ENCODE measurements at regions not wholly inside any gene's neighbourhood (a gene's known extent, or its start where the extent isn't known, plus 50 kb on each side); places are given as distances from the start of the nearest gene placed in this dataset.

DNA sequence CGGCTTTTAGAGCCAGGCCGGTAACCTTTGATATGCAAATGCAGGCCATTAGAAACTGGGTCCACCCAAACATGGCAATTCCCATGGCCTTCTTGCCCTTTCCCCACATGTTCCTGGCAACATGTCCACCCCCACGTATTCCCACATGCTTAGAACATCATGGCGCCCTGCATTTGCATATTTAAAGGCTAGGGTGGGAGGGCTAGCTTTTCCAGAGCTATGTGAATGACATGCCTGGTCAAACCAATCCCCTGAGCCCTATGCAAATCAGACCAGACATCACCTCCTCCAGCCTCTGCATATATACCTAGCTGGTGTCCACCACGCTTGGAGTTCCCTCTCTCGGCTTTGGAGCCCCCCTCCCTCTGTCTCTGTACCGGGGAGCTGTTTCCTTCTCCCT is 481.9 kb downstream of the CDH2 start:
- ChIA-PET CTCF (interaction anchor here (1.4 kb wide), 1 partner anchor 10 kb away, joined by 5 read pairs; no protein-coding TSS in a partner anchor), POLR2A (no interaction called here)
- DNase-seq (ENCODE audit: extremely low spot score): no peak
- TF ChIP-seq CTCF (IDR thresholded peaks at IDR 0.05; ENCODE audit: control extremely low read depth, extremely low read depth, low read depth, missing control alignments): no peak

GRCh38 chr18:27688581-27688980 is 488.3 kb downstream of the CDH2 start:
- CTCF ChIA-PET: no interaction called here
- POLR2A ChIA-PET: no interaction called here
- no peak for DNase-seq (ENCODE audit: extremely low spot score)
- no peak for TF ChIP-seq CTCF (IDR thresholded peaks at IDR 0.05; ENCODE audit: control extremely low read depth, extremely low read depth, low read depth, missing control alignments)

- ChIA-PET CTCF (interaction anchor here (1.3 kb wide), 1 partner anchor 14 kb away, joined by 3 read pairs; no protein-coding TSS in a partner anchor), POLR2A (no interaction called here)
- DNase-seq (ENCODE audit: extremely low spot score): no peak
- TF ChIP-seq CTCF (IDR thresholded peaks at IDR 0.05; ENCODE audit: control extremely low read depth, extremely low read depth, low read depth, missing control alignments): no peak
Measured at GRCh38 chr18:27687351-27687979, 489.5 kb downstream of the CDH2 start.

DNA sequence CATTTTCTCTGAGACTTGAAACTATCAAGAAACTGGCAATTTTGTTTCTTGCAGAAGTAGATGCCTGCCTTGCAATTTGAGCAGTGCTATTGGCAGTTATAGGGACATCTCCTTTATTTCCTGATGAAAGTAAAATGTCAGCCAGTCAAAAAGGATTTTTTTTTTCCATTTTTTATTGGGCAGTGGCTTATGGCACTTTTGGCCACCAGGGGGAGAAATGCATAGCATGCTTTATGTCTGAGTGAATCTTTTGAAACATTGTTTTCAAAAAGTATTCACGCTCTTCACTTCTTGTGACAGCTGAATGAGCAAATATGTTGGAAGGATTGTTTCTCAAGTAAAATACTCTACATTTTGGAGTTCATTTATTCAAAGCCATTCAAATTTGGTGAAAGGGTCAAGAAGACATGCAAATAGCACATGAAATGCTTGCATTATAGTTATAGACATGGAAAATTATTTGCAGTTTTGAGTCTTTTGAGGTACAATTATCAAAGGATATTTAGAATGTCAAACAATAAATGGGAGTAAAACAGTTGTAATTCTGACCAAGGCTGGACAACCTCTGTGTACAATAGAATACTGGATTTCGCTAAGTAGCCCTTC is 491.0 kb downstream of the CDH2 start:
- ChIA-PET POLR2A (no interaction called here), CTCF (no interaction called here)
- peak; percentile 22 for TF ChIP-seq CTCF (IDR thresholded peaks at IDR 0.05; ENCODE audit: control extremely low read depth, extremely low read depth, low read depth, missing control alignments)
- DNase-seq (ENCODE audit: extremely low spot score): no peak

DNA sequence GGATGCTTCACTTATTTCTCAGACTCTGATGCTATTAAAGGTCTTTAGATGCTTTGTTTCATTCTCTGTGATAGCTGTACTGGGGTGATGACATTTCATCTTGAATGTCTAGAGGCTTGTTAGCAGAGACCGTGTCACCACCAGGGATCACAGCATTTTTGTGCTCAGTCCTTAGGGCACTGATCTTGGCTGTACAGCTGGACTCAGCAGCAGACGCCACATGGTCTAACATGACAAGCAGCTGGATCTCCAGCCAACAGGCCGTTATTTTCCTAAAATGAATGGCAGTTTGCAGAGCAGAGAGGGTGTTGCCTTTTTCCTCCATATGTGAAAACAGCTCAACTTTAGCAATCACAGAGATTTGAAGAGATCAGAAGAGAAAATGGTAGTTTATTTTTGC is 491.8 kb downstream of the CDH2 start:
- POLR2A ChIA-PET: no interaction called here
- DNase-seq (ENCODE audit: extremely low spot score): no peak
- CTCF ChIA-PET: interaction anchor here (0.9 to 1.4 kb wide), 4 partner anchors 10 to 99 kb away, joined by 3 to 5 read pairs (median 3); no protein-coding TSS in a partner anchor
- TF ChIP-seq CTCF (IDR thresholded peaks at IDR 0.05; ENCODE audit: control extremely low read depth, extremely low read depth, low read depth, missing control alignments): no peak

- ChIA-PET POLR2A (no interaction called here), CTCF (interaction anchor here (1.5 kb wide), 1 partner anchor 13 kb away, joined by 3 read pairs; no protein-coding TSS in a partner anchor)
- TF ChIP-seq CTCF (IDR thresholded peaks at IDR 0.05; ENCODE audit: control extremely low read depth, extremely low read depth, low read depth, missing control alignments): no peak
- DNase-seq (ENCODE audit: extremely low spot score): no peak
Measured at GRCh38 chr18:27674411-27674810, 489.3 kb upstream of the CHST9 start.

Data from GM10248 (cell line).